Astrocyte (in vitro differentiated cells and primary cell): ENCODE measurements at regions not wholly inside any gene's neighbourhood (a gene's known extent, or its start where the extent isn't known, plus 50 kb on each side); places are given as distances from the start of the nearest gene placed in this dataset.

ENCODE experiments used
- DNase-seq: peaks from one replicate; pipeline ENCODE4 v3.0.0-alpha.2; 2010; ENCODE audit warnings: low read depth
- FAIRE-seq: peaks from 2 replicates; lab custom pipeline; 2011; peaks lifted over from hg19 to GRCh38; lab: Jason Lieb, UNC
- H2AFZ ChIP-seq: 2 replicates; pipeline ENCODE4 v1.6.0; 2012; ENCODE audit warnings: low read depth, low read length, inconsistent platforms
- H3K27ac ChIP-seq: 2 replicates; pipeline ENCODE4 v1.5.1; 2011; ENCODE audit warnings: low read depth, low read length, inconsistent platforms
- H3K27me3 ChIP-seq: 2 replicates; pipeline ENCODE4 v1.6.0; 2011; ENCODE audit warnings: low read length, inconsistent platforms; ENCODE audit not compliant: insufficient read depth
- H3K36me3 ChIP-seq: 2 replicates; pipeline ENCODE4 v1.5.1; 2011; ENCODE audit warnings: low read length, inconsistent platforms; ENCODE audit not compliant: insufficient read depth
- H3K4me1 ChIP-seq: 2 replicates; pipeline ENCODE4 v1.5.1; 2011; ENCODE audit warnings: low read length, inconsistent platforms; ENCODE audit not compliant: insufficient read depth
- H3K4me2 ChIP-seq: 2 replicates; pipeline ENCODE4 v1.6.0; 2012; ENCODE audit warnings: low read length, inconsistent platforms
- H3K4me3 ChIP-seq: 2 replicates; pipeline ENCODE4 v1.5.1; 2011; ENCODE audit warnings: low read depth, mild to moderate bottlenecking, low read length, inconsistent platforms; ENCODE audit not compliant: insufficient read depth
- H3K79me2 ChIP-seq: 2 replicates; pipeline ENCODE4 v1.6.0; 2012; ENCODE audit warnings: mild to moderate bottlenecking, low read length, inconsistent platforms; ENCODE audit not compliant: insufficient read depth
- H3K9ac ChIP-seq: 2 replicates; pipeline ENCODE4 v1.6.0; 2012; ENCODE audit warnings: mild to moderate bottlenecking, low read length, inconsistent platforms
- H3K9me3 ChIP-seq: 2 replicates; pipeline ENCODE4 v1.5.1; 2012; ENCODE audit warnings: low read depth, mild to moderate bottlenecking, low read length, inconsistent platforms; ENCODE audit not compliant: insufficient read depth
- H4K20me1 ChIP-seq: 2 replicates; pipeline ENCODE4 v1.6.0; 2012; ENCODE audit warnings: low read length, inconsistent platforms; ENCODE audit not compliant: insufficient read depth
- H3K27ac Mint-ChIP-seq: one replicate; pipeline ENCODE4 v1.8.0; 2021; ENCODE audit warnings: mild to moderate bottlenecking, mixed read lengths; ENCODE audit not compliant: unreplicated experiment
- H3K27me3 Mint-ChIP-seq: one replicate; pipeline ENCODE4 v1.8.0; 2021; ENCODE audit warnings: low read depth, mixed read lengths; ENCODE audit not compliant: unreplicated experiment
- H3K36me3 Mint-ChIP-seq: one replicate; pipeline ENCODE4 v1.8.0; 2021; ENCODE audit warnings: low read depth, mixed read lengths; ENCODE audit not compliant: unreplicated experiment
- H3K4me1 Mint-ChIP-seq: one replicate; pipeline ENCODE4 v1.8.0; 2021; ENCODE audit warnings: low read depth, mixed read lengths; ENCODE audit not compliant: unreplicated experiment
- H3K4me3 Mint-ChIP-seq: one replicate; pipeline ENCODE4 v1.8.0; 2021; ENCODE audit warnings: mild to moderate bottlenecking, moderate library complexity, mixed read lengths; ENCODE audit not compliant: unreplicated experiment
- H3K9me3 Mint-ChIP-seq: one replicate; pipeline ENCODE4 v1.8.0; 2021; ENCODE audit warnings: mild to moderate bottlenecking, mixed read lengths; ENCODE audit not compliant: unreplicated experiment
- EZH2 ChIP-seq: IDR thresholded peaks from 2 replicates; pipeline ENCODE4 v1.6.1; 2012; ENCODE audit warnings: mild to moderate bottlenecking, low read length, inconsistent platforms; ENCODE audit not compliant: insufficient read depth
- TF ChIP-seq, protein P1 (sequence below): IDR thresholded peaks from 2 replicates; pipeline ENCODE4 v1.5.1; 2011; ENCODE audit warnings: low read depth, mild to moderate bottlenecking, inconsistent platforms, low read length, moderate library complexity; ENCODE audit not compliant: insufficient read depth

DNA sequence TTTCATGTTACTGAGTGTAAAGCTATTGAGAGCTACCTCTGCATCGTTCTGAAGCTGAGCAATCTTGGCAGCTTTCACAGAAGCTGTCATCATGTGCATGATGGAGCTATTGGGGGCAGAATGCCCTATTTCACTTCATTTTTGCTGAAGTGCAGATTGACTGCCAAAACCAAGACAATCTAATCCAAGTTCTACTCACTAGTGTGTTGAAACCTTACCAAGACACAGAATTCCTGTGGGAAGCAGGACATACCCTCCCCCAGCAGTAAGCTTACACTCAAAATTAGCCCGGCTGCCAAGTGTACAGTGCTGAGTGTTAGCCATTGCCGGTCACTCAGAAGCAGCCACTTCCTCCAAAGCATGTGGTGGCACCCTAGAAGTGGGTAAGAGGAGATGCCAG lies 177.3 kb upstream of the TENT5A start:
- no peaks in the 10 kb centered on the region for H3K27me3 Mint-ChIP-seq
- H3K4me3 Mint-ChIP-seq: no peak overlapping the region
- H3K36me3 ChIP-seq: no peaks in the 10 kb centered on the region
- no peak for TF ChIP-seq EZH2
- TF ChIP-seq, protein P1, sequence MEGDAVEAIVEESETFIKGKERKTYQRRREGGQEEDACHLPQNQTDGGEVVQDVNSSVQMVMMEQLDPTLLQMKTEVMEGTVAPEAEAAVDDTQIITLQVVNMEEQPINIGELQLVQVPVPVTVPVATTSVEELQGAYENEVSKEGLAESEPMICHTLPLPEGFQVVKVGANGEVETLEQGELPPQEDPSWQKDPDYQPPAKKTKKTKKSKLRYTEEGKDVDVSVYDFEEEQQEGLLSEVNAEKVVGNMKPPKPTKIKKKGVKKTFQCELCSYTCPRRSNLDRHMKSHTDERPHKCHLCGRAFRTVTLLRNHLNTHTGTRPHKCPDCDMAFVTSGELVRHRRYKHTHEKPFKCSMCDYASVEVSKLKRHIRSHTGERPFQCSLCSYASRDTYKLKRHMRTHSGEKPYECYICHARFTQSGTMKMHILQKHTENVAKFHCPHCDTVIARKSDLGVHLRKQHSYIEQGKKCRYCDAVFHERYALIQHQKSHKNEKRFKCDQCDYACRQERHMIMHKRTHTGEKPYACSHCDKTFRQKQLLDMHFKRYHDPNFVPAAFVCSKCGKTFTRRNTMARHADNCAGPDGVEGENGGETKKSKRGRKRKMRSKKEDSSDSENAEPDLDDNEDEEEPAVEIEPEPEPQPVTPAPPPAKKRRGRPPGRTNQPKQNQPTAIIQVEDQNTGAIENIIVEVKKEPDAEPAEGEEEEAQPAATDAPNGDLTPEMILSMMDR: no peak
- no peaks in the 10 kb centered on the region for H4K20me1 ChIP-seq
- no peaks in the 10 kb centered on the region for H3K36me3 Mint-ChIP-seq
- H3K4me2 ChIP-seq: no peak overlapping the region
- no peaks in the 10 kb centered on the region for H3K9me3 ChIP-seq
- H3K27ac ChIP-seq: no peak overlapping the region
- peaks cover 3% of the 10 kb centered on the region for H3K4me1 Mint-ChIP-seq
- no peaks in the 10 kb centered on the region for H3K4me1 ChIP-seq
- FAIRE-seq (peak; percentile 65), DNase-seq (peak; percentile 91)
- H3K27ac Mint-ChIP-seq: no peak overlapping the region
- H3K9me3 Mint-ChIP-seq: no peaks in the 10 kb centered on the region
- no peak overlapping the region for H3K9ac ChIP-seq
- H2AFZ ChIP-seq: no peak overlapping the region
- no peaks in the 10 kb centered on the region for H3K27me3 ChIP-seq
- no peak overlapping the region for H3K4me3 ChIP-seq
- no peaks in the 10 kb centered on the region for H3K79me2 ChIP-seq

DNA sequence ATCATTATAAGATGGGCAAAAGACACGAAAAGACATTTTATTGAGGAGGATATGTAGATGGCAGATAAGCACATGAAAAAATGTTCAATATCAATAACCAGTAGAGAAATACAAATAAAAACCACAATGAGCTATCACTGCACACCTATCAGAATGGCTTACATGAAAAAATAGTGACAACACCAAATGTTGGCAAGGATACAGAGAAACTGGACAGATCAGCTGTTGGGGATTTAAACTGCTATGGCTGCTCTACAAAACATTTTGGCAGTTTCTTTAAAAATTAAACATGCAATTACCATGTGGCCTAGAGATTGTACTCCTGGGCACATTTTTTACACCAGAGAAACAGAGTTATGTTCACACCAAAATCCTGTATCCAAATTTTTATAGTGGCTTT lies 172.7 kb upstream of the TENT5A start:
- Histone ChIP-seq H4K20me1 (no peaks in the 10 kb centered on the region), H3K4me2 (no peak overlapping the region), H3K79me2 (no peaks in the 10 kb centered on the region), H3K9me3 (no peaks in the 10 kb centered on the region), H3K36me3 (no peaks in the 10 kb centered on the region), H3K4me3 (no peak overlapping the region), H2AFZ (no peak overlapping the region), H3K27me3 (no peaks in the 10 kb centered on the region), H3K9ac (no peak overlapping the region), H3K4me1 (no peaks in the 10 kb centered on the region), H3K27ac (no peak overlapping the region)
- H3K4me1 Mint-ChIP-seq: peaks cover 3% of the 10 kb centered on the region
- no peaks in the 10 kb centered on the region for H3K36me3 Mint-ChIP-seq
- H3K9me3 Mint-ChIP-seq: no peaks in the 10 kb centered on the region
- no peak overlapping the region for H3K4me3 Mint-ChIP-seq
- no peak for DNase-seq
- H3K27me3 Mint-ChIP-seq: no peaks in the 10 kb centered on the region
- TF ChIP-seq, protein P1: no peak
- no peak for TF ChIP-seq EZH2
- FAIRE-seq: no peak
- no peak overlapping the region for H3K27ac Mint-ChIP-seq

DNA sequence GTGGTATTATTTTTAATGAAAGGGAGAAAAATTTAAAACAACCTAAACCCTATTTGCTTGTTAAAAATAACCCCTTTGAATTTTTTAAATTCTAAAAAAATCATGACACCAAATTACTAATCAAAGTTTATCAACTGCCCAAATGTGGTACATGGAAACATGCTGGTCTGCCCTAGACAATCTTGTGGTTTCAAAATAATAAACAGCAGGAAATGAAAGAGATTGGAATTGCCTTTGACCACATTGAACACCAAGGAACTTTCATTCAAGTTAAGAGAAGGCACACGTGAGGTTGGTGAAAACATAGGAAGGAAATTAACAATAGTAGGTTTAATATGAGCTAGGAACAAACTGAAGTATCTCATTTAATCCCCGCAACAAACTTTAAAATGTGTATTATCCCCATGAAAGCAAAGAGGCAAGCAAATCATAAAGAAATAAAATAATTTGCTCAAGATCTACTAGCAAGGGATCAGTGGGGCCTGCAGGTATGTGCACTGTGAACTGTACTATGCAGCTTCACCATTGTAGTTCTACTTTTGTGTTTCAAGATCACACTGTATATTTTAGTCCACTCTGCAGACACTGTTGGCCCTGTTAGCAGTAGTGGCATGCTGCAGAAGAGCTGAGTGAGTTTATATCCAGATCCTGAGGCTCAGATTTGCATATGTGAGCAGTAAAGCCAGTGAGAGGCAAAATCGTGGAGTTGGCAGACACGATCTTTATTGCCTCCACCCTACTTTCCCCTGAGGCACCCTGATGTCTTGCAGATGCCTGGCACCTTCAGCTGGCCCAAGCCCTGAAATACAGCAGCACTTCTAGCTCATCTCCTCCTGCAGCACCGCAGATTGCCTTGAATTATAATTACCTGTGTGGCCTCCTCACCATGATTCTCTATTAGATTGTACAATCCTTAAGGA lies 157.8 kb upstream of the TENT5A start:
- H3K79me2 ChIP-seq: no peaks in the 10 kb centered on the region
- H3K9me3 ChIP-seq: no peaks in the 10 kb centered on the region
- no peak overlapping the region for H3K27ac ChIP-seq
- H3K9ac ChIP-seq: no peak overlapping the region
- no peak overlapping the region for H3K27ac Mint-ChIP-seq
- H2AFZ ChIP-seq: no peak overlapping the region
- H3K4me3 Mint-ChIP-seq: no peak overlapping the region
- TF ChIP-seq, protein P1: no peak
- TF ChIP-seq EZH2: no peak
- peak; percentile 39 for FAIRE-seq
- no peaks in the 10 kb centered on the region for H3K4me1 ChIP-seq
- H3K36me3 ChIP-seq: no peaks in the 10 kb centered on the region
- no peaks in the 10 kb centered on the region for H3K36me3 Mint-ChIP-seq
- peak; percentile 56 for DNase-seq
- H3K9me3 Mint-ChIP-seq: peaks cover 2% of the 10 kb centered on the region
- no peak overlapping the region for H3K4me3 ChIP-seq
- H3K27me3 ChIP-seq: no peaks in the 10 kb centered on the region
- no peak overlapping the region for H3K4me2 ChIP-seq
- no peaks in the 10 kb centered on the region for H3K27me3 Mint-ChIP-seq
- no peaks in the 10 kb centered on the region for H4K20me1 ChIP-seq
- H3K4me1 Mint-ChIP-seq: peaks cover 7% of the 10 kb centered on the region
